ENCODE measurements at regions not wholly inside any gene's neighbourhood (a gene's known extent, or its start where the extent isn't known, plus 50 kb on each side); places are given as distances from the start of the nearest gene placed in this dataset.

DNA sequence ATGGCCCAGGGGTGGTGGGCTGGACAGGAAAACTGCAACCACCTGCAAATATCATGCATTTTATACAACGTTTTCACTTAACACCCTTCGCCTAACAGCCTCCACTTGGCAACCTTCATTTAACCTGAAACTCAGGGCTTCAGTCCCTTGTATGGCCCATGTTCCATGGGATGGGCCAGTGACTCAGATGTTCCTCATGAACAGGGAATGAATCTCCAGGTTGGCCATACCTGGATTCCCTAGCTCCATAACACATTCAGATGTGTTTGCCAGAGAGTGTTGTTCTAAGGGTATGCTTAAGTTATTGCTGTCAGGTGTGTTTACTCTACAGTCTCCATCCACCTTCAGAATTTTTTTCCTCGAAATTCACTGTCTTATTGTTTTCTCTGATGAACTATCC, 316.9 kb downstream of the JRKL start (continued):
- TF ChIP-seq ZNF407 (IDR thresholded peaks at IDR 0.05; ENCODE audit: low read depth) (no peak), ZNF511 (CRISPR knock-in tag; IDR thresholded peaks at IDR 0.05) (no peak)

DNA sequence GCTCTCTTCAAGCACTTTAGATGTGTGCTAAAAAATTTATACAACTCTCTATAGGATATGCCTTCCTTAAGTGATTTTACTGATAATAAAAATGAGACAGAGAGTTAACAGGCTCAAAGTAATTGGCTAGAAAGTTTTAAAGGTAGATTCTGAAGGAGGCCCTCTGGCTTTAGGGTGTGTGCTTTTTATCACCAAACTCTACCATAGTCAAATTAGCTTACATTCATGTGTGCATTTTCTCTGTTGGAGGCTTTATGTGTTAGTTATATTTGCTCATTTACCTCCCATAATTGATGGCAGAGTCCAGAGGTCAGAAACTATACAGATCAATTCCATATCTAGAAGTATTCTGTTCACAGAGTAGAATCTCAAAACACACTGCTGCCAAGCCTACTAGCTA, 317.5 kb downstream of the JRKL start:
- no peaks in the 10 kb centered on the region for H4K20me1 ChIP-seq (replicated peaks; ENCODE audit: control insufficient read depth, insufficient read depth, low read length)
- H3K4me3 ChIP-seq = no peak overlapping the region
- no peak overlapping the region for H3K9ac ChIP-seq (ENCODE audit: insufficient read depth in 1 of 2, low read depth in 2 of 2, low read length in 2 of 2)
- no peak overlapping the region for H2AFZ ChIP-seq (ENCODE audit: low read depth, low read length)
- H3K27me3 ChIP-seq (ENCODE audit: control insufficient read depth in 2 of 2, insufficient read depth in 2 of 2, low read length in 2 of 2) = no peaks in the 10 kb centered on the region
- FAIRE-seq (no peak), ATAC-seq (no peak), DNase-seq (ENCODE audit: extremely low read depth in 1 of 4, low spot score in 3 of 4) (no peak)
- no peaks in the 10 kb centered on the region for H3K36me3 ChIP-seq (ENCODE audit: control insufficient read depth, insufficient read depth, low read length)
- H3K9me1 ChIP-seq (ENCODE audit: control insufficient read depth, insufficient read depth, low read length) = no peaks in the 10 kb centered on the region
- ChIA-PET POLR2A (interaction anchor here (0.8 kb wide), 1 partner anchor 223 kb away, joined by 3 read pairs; no protein-coding TSS in a partner anchor), CTCF (ENCODE audit: low intra/inter-chr PET ratio) (no interaction called here)
- H3K4me2 ChIP-seq (ENCODE audit: insufficient read depth, low read length) = no peak overlapping the region
- no peaks in the 10 kb centered on the region for H3K79me2 ChIP-seq (ENCODE audit: control insufficient read depth, insufficient read depth, low read length)
- BruUV-seq (replicated peaks) = no TSS peak
- no peak overlapping the region for H3K27ac ChIP-seq (ENCODE audit: extremely low read depth, low read depth, low read length)
- H3K4me1 ChIP-seq (replicated peaks in 1 of 2; ENCODE audit: control insufficient read depth in 2 of 2, insufficient read depth in 2 of 2, low read length in 2 of 2) = no peaks in the 10 kb centered on the region
- H3K9me3 ChIP-seq (replicated peaks; ENCODE audit: control insufficient read depth, insufficient read depth, low read depth, low read length) = no peaks in the 10 kb centered on the region
- in situ Hi-C loops (cut with MboI) (no loop called here), intact Hi-C loops (cut with micrococcal nuclease) (no loop called here)
- TF ChIP-seq POLR3A (IDR thresholded peaks at IDR 0.05; ENCODE audit: borderline replicate concordance, extremely low read depth, insufficient read depth, insufficient read length) (no peak), PATZ1 (CRISPR knock-in tag; IDR thresholded peaks at IDR 0.05; ENCODE audit: borderline replicate concordance) (no peak), PTBP1 (IDR thresholded peaks at IDR 0.05; ENCODE audit: low read depth, low read length) (no peak), RB1 (IDR thresholded peaks at IDR 0.05; ENCODE audit: low read depth) (no peak), GABPB2 (CRISPR knock-in tag; conservative IDR thresholded peaks at IDR 0.05) (no peak)

Data from K562 (cell line).